Nephron progenitor cell (in vitro differentiated cells): ENCODE measurements at regions not wholly inside any gene's neighbourhood (a gene's known extent, or its start where the extent isn't known, plus 50 kb on each side); places are given as distances from the start of the nearest gene placed in this dataset.

Experiments
- DNase-seq: peaks from one replicate; pipeline ENCODE4 v3.0.0; 2021
- H3K27ac Mint-ChIP-seq: 2 replicates; pipeline ENCODE4 v1.8.0; 2021; ENCODE audit warnings: mild to moderate bottlenecking, moderate library complexity, mixed read lengths
- H3K27me3 Mint-ChIP-seq: 2 replicates; pipeline ENCODE4 v1.8.0; 2021; ENCODE audit warnings: mild to moderate bottlenecking, low read depth, mixed read lengths; ENCODE audit not compliant: poor library complexity
- H3K36me3 Mint-ChIP-seq: 2 replicates; pipeline ENCODE4 v1.8.0; 2021; ENCODE audit warnings: low read depth, mixed read lengths
- H3K4me1 Mint-ChIP-seq: 2 replicates; pipeline ENCODE4 v1.8.0; 2021; ENCODE audit warnings: mixed read lengths
- H3K4me3 Mint-ChIP-seq: 2 replicates; pipeline ENCODE4 v1.8.0; 2021; ENCODE audit warnings: mild to moderate bottlenecking, moderate library complexity, mixed read lengths
- H3K9me3 Mint-ChIP-seq: 2 replicates; pipeline ENCODE4 v1.8.0; 2021; ENCODE audit warnings: mild to moderate bottlenecking, moderate library complexity, mixed read lengths
- CTCF ChIP-seq: fragments of 200-600 bp; sonication (generic); IDR thresholded peaks from 2 replicates; pipeline ENCODE4 v1.5.0; 2021; ENCODE audit warnings: antibody characterized with exemption

GRCh38 chr5:30042677-30043076 is 1150.8 kb upstream of the CDH6 start:
- no peaks in the 10 kb centered on the region for H3K4me1 Mint-ChIP-seq
- no peak for DNase-seq
- H3K27ac Mint-ChIP-seq = no peak overlapping the region

GRCh38 chr5:30041831-30042385 is 1151.6 kb upstream of the CDH6 start:
- DNase-seq = no peak
- Mint-ChIP-seq H3K27ac (no peak overlapping the region), H3K4me1 (no peaks in the 10 kb centered on the region), H3K36me3 (no peaks in the 10 kb centered on the region), H3K9me3 (no peaks in the 10 kb centered on the region), H3K4me3 (no peak overlapping the region), H3K27me3 (peaks cover 5% of the 10 kb centered on the region)
- TF ChIP-seq CTCF = no peak

More at GRCh38 chr5:30042677-30043076, 1150.8 kb upstream of the CDH6 start:
- TF ChIP-seq CTCF = no peak
- Mint-ChIP-seq H3K27me3 (peaks cover 5% of the 10 kb centered on the region), H3K9me3 (no peaks in the 10 kb centered on the region), H3K4me3 (no peak overlapping the region), H3K36me3 (no peaks in the 10 kb centered on the region)

- DNase-seq = no peak
- TF ChIP-seq CTCF = no peak
- H3K36me3 Mint-ChIP-seq = no peaks in the 10 kb centered on the region
- H3K27ac Mint-ChIP-seq = no peak overlapping the region
- H3K4me1 Mint-ChIP-seq = no peaks in the 10 kb centered on the region
- H3K9me3 Mint-ChIP-seq = no peaks in the 10 kb centered on the region
- H3K27me3 Mint-ChIP-seq = peaks cover 5% of the 10 kb centered on the region
- no peak overlapping the region for H3K4me3 Mint-ChIP-seq
Observed at GRCh38 chr5:30041291-30041690, 1152.2 kb upstream of the CDH6 start.

GRCh38 chr5:30040488-30041118 is 1152.9 kb upstream of the CDH6 start:
- no peak overlapping the region for H3K27ac Mint-ChIP-seq
- TF ChIP-seq CTCF = peak; percentile 79
- DNase-seq = peak; percentile 67
- no peaks in the 10 kb centered on the region for H3K9me3 Mint-ChIP-seq
- no peaks in the 10 kb centered on the region for H3K36me3 Mint-ChIP-seq
- H3K27me3 Mint-ChIP-seq = peaks cover 5% of the 10 kb centered on the region
- H3K4me3 Mint-ChIP-seq = no peak overlapping the region
- no peaks in the 10 kb centered on the region for H3K4me1 Mint-ChIP-seq

- H3K27me3 Mint-ChIP-seq = peaks cover 5% of the 10 kb centered on the region
- H3K27ac Mint-ChIP-seq = no peak overlapping the region
- no peaks in the 10 kb centered on the region for H3K36me3 Mint-ChIP-seq
- H3K9me3 Mint-ChIP-seq = no peaks in the 10 kb centered on the region
- no peaks in the 10 kb centered on the region for H3K4me1 Mint-ChIP-seq
- TF ChIP-seq CTCF = no peak
- H3K4me3 Mint-ChIP-seq = no peak overlapping the region
- no peak for DNase-seq
Observed at GRCh38 chr5:30039379-30039778, 1154.1 kb upstream of the CDH6 start.

- peaks cover 5% of the 10 kb centered on the region for H3K27me3 Mint-ChIP-seq
- TF ChIP-seq CTCF = no peak
- no peaks in the 10 kb centered on the region for H3K9me3 Mint-ChIP-seq
Observed at GRCh38 chr5:30034870-30035269, 1158.6 kb upstream of the CDH6 start.

More at GRCh38 chr5:30034870-30035269, 1158.6 kb upstream of the CDH6 start:
- Mint-ChIP-seq H3K27ac (no peak overlapping the region), H3K4me1 (no peaks in the 10 kb centered on the region), H3K36me3 (no peaks in the 10 kb centered on the region), H3K4me3 (no peak overlapping the region)
- DNase-seq = no peak
